CD4-positive, alpha-beta memory T cell (primary cell): ENCODE measurements at regions not wholly inside any gene's neighbourhood (a gene's known extent, or its start where the extent isn't known, plus 50 kb on each side); places are given as distances from the start of the nearest gene placed in this dataset.
"Not testable (repeated sequence)": the region's sequence is repeated elsewhere in the genome, so short reads cannot be mapped to it uniquely, and the experiment has no call there.

Experiments used
- CTCF ChIA-PET: fragments of 350-600 bp; sonication (Branson Sonifier 250); formaldehyde crosslinking; loops from one replicate; lab custom pipeline; 2021; ENCODE audit warnings: inconsistent platforms; ENCODE audit not compliant: partially characterized antibody; lab: Charles Lee
- POLR2A ChIA-PET: fragments of 350-600 bp; sonication (Branson Sonifier 250); formaldehyde crosslinking; loops from one replicate; lab custom pipeline; 2021; ENCODE audit not compliant: partially characterized antibody; lab: Charles Lee
- DNase-seq, 5 donors: peaks; one replicate each; pipeline versions ENCODE4 v3.0.0 to v3.0.0-alpha.2; 2020 to 2022; ENCODE audit warnings: mixed read lengths in 1 of 5
- H3K27ac ChIP-seq: one replicate; pipeline ENCODE4 v1.7.0; 2013; ENCODE audit warnings: low read depth, low read length
- H3K27me3 ChIP-seq: 2 replicates; pipeline ENCODE4 v1.7.0; 2013; ENCODE audit warnings: mild to moderate bottlenecking, low read length, moderate library complexity; ENCODE audit not compliant: insufficient read depth
- H3K36me3 ChIP-seq: 2 replicates; pipeline ENCODE4 v1.7.0; 2013; ENCODE audit warnings: mild to moderate bottlenecking, low read length, moderate library complexity; ENCODE audit not compliant: insufficient read depth
- H3K4me1 ChIP-seq: 2 replicates; pipeline ENCODE4 v1.7.0; 2013; ENCODE audit warnings: mild to moderate bottlenecking, low read length, moderate library complexity; ENCODE audit not compliant: insufficient read depth
- H3K4me3 ChIP-seq, 2 donors: one replicate each; pipeline ENCODE4 v1.7.0; 2013; ENCODE audit warnings: low read length in 2 of 2, mild to moderate bottlenecking in 1 of 2
- H3K9me3 ChIP-seq, 2 donors: one replicate each; pipeline ENCODE4 v1.7.0; 2013; ENCODE audit warnings: low read length in 2 of 2, control low read depth in 1 of 2; ENCODE audit not compliant: control insufficient read depth in 1 of 2
- H3K27ac Mint-ChIP-seq, 7 donors: one replicate each; pipeline ENCODE4 v1.8.0; 2020 to 2021; ENCODE audit warnings: mixed read lengths in 7 of 7, mild to moderate bottlenecking in 6 of 7, inconsistent platforms in 3 of 7, moderate library complexity in 3 of 7
- H3K27me3 Mint-ChIP-seq, 2 donors: one replicate each; pipeline ENCODE4 v1.8.0; 2020 to 2021; ENCODE audit warnings: mixed read lengths in 2 of 2
- H3K36me3 Mint-ChIP-seq, 2 donors: one replicate each; pipeline ENCODE4 v1.8.0; 2020 to 2021; ENCODE audit warnings: mixed read lengths in 2 of 2, inconsistent platforms in 1 of 2, mild to moderate bottlenecking in 1 of 2
- H3K4me1 Mint-ChIP-seq, 4 donors: one replicate each; pipeline ENCODE4 v1.8.0; 2020 to 2021; ENCODE audit warnings: mixed read lengths in 4 of 4, mild to moderate bottlenecking in 1 of 4
- H3K4me3 Mint-ChIP-seq, 8 donors: one replicate each; pipeline ENCODE4 v1.8.0; 2020 to 2021; ENCODE audit warnings: mixed read lengths in 8 of 8, mild to moderate bottlenecking in 7 of 8, moderate library complexity in 6 of 8, inconsistent platforms in 3 of 8
- H3K9me3 Mint-ChIP-seq, 8 donors: one replicate each; pipeline ENCODE4 v1.8.0; 2020 to 2021; ENCODE audit warnings: mixed read lengths in 8 of 8, mild to moderate bottlenecking in 5 of 8, inconsistent platforms in 3 of 8, moderate library complexity in 1 of 8
- intact Hi-C: fragments of 100-400 bp; cut with micrococcal nuclease; formaldehyde crosslinking; loops from one replicate; pipeline ENCODE4 v1.15.1; 2023

GRCh38 chr18:42373584-42373983, 418.6 kb downstream of the PIK3C3 start:
- Histone ChIP-seq H3K4me1 (no peaks in the 10 kb centered on the region), H3K9me3 (no peaks in the 10 kb centered on the region), H3K36me3 (no peaks in the 10 kb centered on the region), H3K27ac (no peak overlapping the region), H3K4me3 (no peak overlapping the region), H3K27me3 (no peaks in the 10 kb centered on the region)
- H3K36me3 Mint-ChIP-seq: no peaks in the 10 kb centered on the region
- no peaks in the 10 kb centered on the region for H3K4me1 Mint-ChIP-seq
- no peaks in the 10 kb centered on the region for H3K27me3 Mint-ChIP-seq
- ChIA-PET POLR2A (no interaction called here), CTCF (no interaction called here)
- H3K4me3 Mint-ChIP-seq: no peak overlapping the region
- no peak overlapping the region for H3K27ac Mint-ChIP-seq
- H3K9me3 Mint-ChIP-seq: peaks cover 0 to 2% (median 0%) of the 10 kb centered on the region in 8 donors
- DNase-seq: no peak
- intact Hi-C loops: no loop called here

DNA sequence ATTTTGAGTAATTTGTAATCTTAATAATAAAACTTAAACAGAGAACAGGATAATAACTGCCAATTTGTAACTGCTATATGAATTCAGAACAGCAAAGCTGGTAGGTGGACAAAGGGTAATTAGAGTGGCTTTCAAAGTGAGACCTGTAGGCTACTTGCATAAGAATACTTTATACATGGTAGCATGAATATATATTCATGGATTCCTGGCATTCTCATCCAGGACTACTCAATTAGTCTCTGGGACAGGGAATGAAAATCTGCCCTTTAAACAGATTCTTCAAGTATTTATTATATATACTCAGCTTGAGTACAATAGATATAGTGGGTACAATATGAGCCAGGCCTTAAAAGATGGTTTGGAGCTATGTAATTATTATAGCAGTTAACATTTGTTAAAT, 419.9 kb downstream of the PIK3C3 start:
- no peak overlapping the region for H3K27ac Mint-ChIP-seq
- no peak overlapping the region for H3K4me3 Mint-ChIP-seq
- intact Hi-C loops: no loop called here
- H3K4me1 ChIP-seq: no peaks in the 10 kb centered on the region
- H3K27ac ChIP-seq: no peak overlapping the region
- H3K27me3 Mint-ChIP-seq: no peaks in the 10 kb centered on the region
- no peaks in the 10 kb centered on the region for H3K4me1 Mint-ChIP-seq
- no peaks in the 10 kb centered on the region for H3K9me3 ChIP-seq
- no peak overlapping the region for H3K4me3 ChIP-seq
- no peak for DNase-seq
- peaks cover 0 to 3% (median 0%) of the 10 kb centered on the region in 8 donors for H3K9me3 Mint-ChIP-seq
- H3K36me3 Mint-ChIP-seq: no peaks in the 10 kb centered on the region
- no peaks in the 10 kb centered on the region for H3K36me3 ChIP-seq
- CTCF ChIA-PET: no interaction called here
- POLR2A ChIA-PET: no interaction called here
- no peaks in the 10 kb centered on the region for H3K27me3 ChIP-seq

DNA sequence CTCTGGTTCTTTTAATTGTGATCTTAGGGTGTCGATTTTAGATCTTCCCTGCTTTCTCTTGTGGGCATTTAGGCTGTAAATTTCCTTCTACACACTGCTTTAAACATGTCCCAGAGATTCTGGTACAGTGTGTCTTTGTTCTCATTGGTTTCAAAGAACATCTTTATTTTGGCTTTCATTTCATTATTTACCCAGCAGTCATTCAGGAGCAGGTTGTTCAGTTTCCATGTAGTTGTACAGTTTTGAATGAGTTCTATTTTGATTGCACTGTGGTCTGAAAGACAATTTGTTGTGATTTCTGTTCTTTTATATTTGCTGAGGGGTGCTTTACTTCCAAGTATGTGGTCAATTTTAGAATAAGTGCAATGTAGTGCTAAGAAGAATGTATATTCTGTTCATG, 423.8 kb downstream of the PIK3C3 start:
- H3K4me1 Mint-ChIP-seq, POLR2A ChIA-PET, DNase-seq, H3K27ac Mint-ChIP-seq, H3K4me1 ChIP-seq, H3K9me3 Mint-ChIP-seq, CTCF ChIA-PET, H3K36me3 ChIP-seq, H3K27me3 Mint-ChIP-seq, H3K4me3 Mint-ChIP-seq, H3K9me3 ChIP-seq, H3K36me3 Mint-ChIP-seq, H3K27me3 ChIP-seq, intact Hi-C loops, H3K4me3 ChIP-seq, H3K27ac ChIP-seq: not testable (repeated sequence)

DNA sequence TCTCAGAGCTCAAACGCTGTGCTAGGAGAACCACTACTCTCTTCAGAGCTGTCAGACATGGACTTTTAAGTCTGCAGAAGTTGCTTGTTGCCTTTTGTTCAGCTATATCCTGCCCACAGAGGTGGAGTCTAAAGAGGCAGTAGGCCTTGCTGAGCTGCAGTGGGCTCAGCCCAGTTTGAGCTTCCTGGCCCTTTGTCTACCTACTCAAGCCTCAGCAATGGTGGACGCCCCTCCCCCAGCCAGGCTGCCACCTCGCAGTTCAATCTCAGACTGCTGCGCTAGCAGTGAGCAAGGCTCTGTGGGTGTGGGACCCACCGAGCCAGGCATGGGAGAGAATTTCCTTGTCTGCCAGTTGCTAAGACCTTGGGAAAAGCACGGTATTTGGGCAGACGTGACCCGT, 426.2 kb downstream of the PIK3C3 start:
- H3K27ac ChIP-seq, DNase-seq, H3K4me1 ChIP-seq, H3K27ac Mint-ChIP-seq, H3K9me3 Mint-ChIP-seq, H3K36me3 Mint-ChIP-seq, H3K36me3 ChIP-seq, H3K4me3 ChIP-seq, H3K27me3 ChIP-seq, CTCF ChIA-PET, H3K4me1 Mint-ChIP-seq, POLR2A ChIA-PET, H3K9me3 ChIP-seq, H3K27me3 Mint-ChIP-seq, intact Hi-C loops, H3K4me3 Mint-ChIP-seq: not testable (repeated sequence)

GRCh38 chr18:42392416-42392815, 437.4 kb downstream of the PIK3C3 start:
- Histone ChIP-seq H3K9me3 (no peaks in the 10 kb centered on the region), H3K27ac (no peak overlapping the region), H3K27me3 (no peaks in the 10 kb centered on the region), H3K4me1 (no peaks in the 10 kb centered on the region), H3K36me3 (no peaks in the 10 kb centered on the region), H3K4me3 (no peak overlapping the region)
- no peaks in the 10 kb centered on the region for H3K36me3 Mint-ChIP-seq
- POLR2A ChIA-PET: no interaction called here
- peaks cover 0 to 6% (median 4%) of the 10 kb centered on the region in 8 donors for H3K9me3 Mint-ChIP-seq
- DNase-seq: no peak
- H3K4me3 Mint-ChIP-seq: no peak overlapping the region
- no peak overlapping the region for H3K27ac Mint-ChIP-seq
- H3K4me1 Mint-ChIP-seq: no peaks in the 10 kb centered on the region
- H3K27me3 Mint-ChIP-seq: no peaks in the 10 kb centered on the region
- CTCF ChIA-PET: no interaction called here
- intact Hi-C loops: no loop called here

GRCh38 chr18:42392926-42393325, 437.9 kb downstream of the PIK3C3 start:
- H3K36me3 Mint-ChIP-seq: no peaks in the 10 kb centered on the region

GRCh38 chr18:42394238-42394637, 439.2 kb downstream of the PIK3C3 start:
- Histone ChIP-seq H3K4me3 (no peak overlapping the region), H3K9me3 (no peaks in the 10 kb centered on the region), H3K4me1 (no peaks in the 10 kb centered on the region), H3K27ac (no peak overlapping the region), H3K27me3 (no peaks in the 10 kb centered on the region), H3K36me3 (no peaks in the 10 kb centered on the region)
- no peak overlapping the region for H3K27ac Mint-ChIP-seq
- CTCF ChIA-PET: no interaction called here
- intact Hi-C loops: no loop called here
- DNase-seq: no peak
- H3K27me3 Mint-ChIP-seq: no peaks in the 10 kb centered on the region
- POLR2A ChIA-PET: no interaction called here
- H3K4me3 Mint-ChIP-seq: no peak overlapping the region
- H3K4me1 Mint-ChIP-seq: no peaks in the 10 kb centered on the region
- peaks cover 0 to 6% (median 1%) of the 10 kb centered on the region in 8 donors for H3K9me3 Mint-ChIP-seq
- H3K36me3 Mint-ChIP-seq: no peaks in the 10 kb centered on the region

More at GRCh38 chr18:42392926-42393325, 437.9 kb downstream of the PIK3C3 start:
- Mint-ChIP-seq H3K4me1 (no peaks in the 10 kb centered on the region), H3K27me3 (no peaks in the 10 kb centered on the region), H3K9me3 (peaks cover 0 to 6% (median 4%) of the 10 kb centered on the region in 8 donors), H3K27ac (no peak overlapping the region), H3K4me3 (no peak overlapping the region)
- POLR2A ChIA-PET: no interaction called here
- CTCF ChIA-PET: no interaction called here
- intact Hi-C loops: no loop called here
- H3K27me3 ChIP-seq: no peaks in the 10 kb centered on the region
- H3K27ac ChIP-seq: no peak overlapping the region
- H3K9me3 ChIP-seq: no peaks in the 10 kb centered on the region
- DNase-seq: no peak
- no peaks in the 10 kb centered on the region for H3K4me1 ChIP-seq
- no peak overlapping the region for H3K4me3 ChIP-seq
- H3K36me3 ChIP-seq: no peaks in the 10 kb centered on the region

GRCh38 chr18:42401131-42401673, 446.2 kb downstream of the PIK3C3 start:
- H3K4me3 ChIP-seq: no peak overlapping the region
- H3K27ac ChIP-seq: no peak overlapping the region
- H3K4me1 ChIP-seq: no peaks in the 10 kb centered on the region
- Mint-ChIP-seq H3K4me3 (no peak overlapping the region), H3K27ac (no peak overlapping the region), H3K36me3 (no peaks in the 10 kb centered on the region), H3K9me3 (peaks cover 0 to 6% (median 1%) of the 10 kb centered on the region in 8 donors), H3K27me3 (peaks cover 0 to 2% of the 10 kb centered on the region in 2 donors), H3K4me1 (no peaks in the 10 kb centered on the region)
- no peaks in the 10 kb centered on the region for H3K9me3 ChIP-seq
- no peaks in the 10 kb centered on the region for H3K27me3 ChIP-seq
- intact Hi-C loops: no loop called here
- no peaks in the 10 kb centered on the region for H3K36me3 ChIP-seq
- no peak for DNase-seq
- ChIA-PET POLR2A (no interaction called here), CTCF (no interaction called here)
